ENCODE measurements at regions not wholly inside any gene's neighbourhood (a gene's known extent, or its start where the extent isn't known, plus 50 kb on each side); places are given as distances from the start of the nearest gene placed in this dataset.

GRCh38 chr15:100730655-100731266 lies 128.4 kb downstream of the ASB7 start:
- CTCF ChIA-PET, result no interaction called here
- no peak for DNase-seq (ENCODE audit: low spot score)
- intact Hi-C loops (cut with micrococcal nuclease; ENCODE audit: unreplicated experiment), result no loop called here
- Histone ChIP-seq H3K27ac (ENCODE audit: low read depth, low read length, poor library complexity, severe bottlenecking) (no peak overlapping the region), H3K9me3 (ENCODE audit: low read depth, low read length, poor library complexity, severe bottlenecking) (no peaks in the 10 kb centered on the region), H3K4me1 (ENCODE audit: insufficient read depth, low read length, poor library complexity, severe bottlenecking) (no peaks in the 10 kb centered on the region), H3K27me3 (replicated peaks; ENCODE audit: insufficient read depth, low read depth, low read length, poor library complexity) (no peaks in the 10 kb centered on the region), H3K36me3 (ENCODE audit: insufficient read depth, low read length, poor library complexity, severe bottlenecking) (no peaks in the 10 kb centered on the region), H3K4me3 (ENCODE audit: low read depth, low read length, poor library complexity, severe bottlenecking) (no peak overlapping the region)
- TF ChIP-seq EZH2 (IDR thresholded peaks at IDR 0.05; ENCODE audit: borderline replicate concordance, low read depth, low read length, poor library complexity, severe bottlenecking) (no peak), CTCF (conservative IDR thresholded peaks at IDR 0.05; ENCODE audit: low read depth, low read length) (no peak)
- BruUV-seq (replicated peaks), result no TSS peak
- POLR2A ChIA-PET (ENCODE audit: low non-redundant PET), result no interaction called here

GRCh38 chr15:100731267-100732152 lies 129.1 kb downstream of the ASB7 start:
- H3K4me1 ChIP-seq (ENCODE audit: insufficient read depth, low read length, poor library complexity, severe bottlenecking), result no peaks in the 10 kb centered on the region
- H3K9me3 ChIP-seq (ENCODE audit: low read depth, low read length, poor library complexity, severe bottlenecking), result no peaks in the 10 kb centered on the region
- H3K4me3 ChIP-seq (ENCODE audit: low read depth, low read length, poor library complexity, severe bottlenecking), result no peak overlapping the region
- BruUV-seq (replicated peaks), result no TSS peak
- no peak for TF ChIP-seq EZH2 (IDR thresholded peaks at IDR 0.05; ENCODE audit: borderline replicate concordance, low read depth, low read length, poor library complexity, severe bottlenecking)
- TF ChIP-seq CTCF (conservative IDR thresholded peaks at IDR 0.05; ENCODE audit: low read depth, low read length), result no peak
- H3K36me3 ChIP-seq (ENCODE audit: insufficient read depth, low read length, poor library complexity, severe bottlenecking), result no peaks in the 10 kb centered on the region
- H3K27me3 ChIP-seq (replicated peaks; ENCODE audit: insufficient read depth, low read depth, low read length, poor library complexity), result no peaks in the 10 kb centered on the region
- DNase-seq (ENCODE audit: low spot score), result no peak
- ChIA-PET CTCF (no interaction called here), POLR2A (ENCODE audit: low non-redundant PET) (no interaction called here)
- intact Hi-C loops (cut with micrococcal nuclease; ENCODE audit: unreplicated experiment), result no loop called here
- H3K27ac ChIP-seq (ENCODE audit: low read depth, low read length, poor library complexity, severe bottlenecking), result no peak overlapping the region

GRCh38 chr15:100732211-100733055 lies 130.0 kb downstream of the ASB7 start:
- CTCF ChIA-PET, result no interaction called here
- no peaks in the 10 kb centered on the region for H3K27me3 ChIP-seq (replicated peaks; ENCODE audit: insufficient read depth, low read depth, low read length, poor library complexity)
- no peak overlapping the region for H3K27ac ChIP-seq (ENCODE audit: low read depth, low read length, poor library complexity, severe bottlenecking)
- BruUV-seq (replicated peaks), result no TSS peak
- intact Hi-C loops (cut with micrococcal nuclease; ENCODE audit: unreplicated experiment), result no loop called here
- POLR2A ChIA-PET (ENCODE audit: low non-redundant PET), result no interaction called here
- DNase-seq (ENCODE audit: low spot score), result no peak
- no peaks in the 10 kb centered on the region for H3K4me1 ChIP-seq (ENCODE audit: insufficient read depth, low read length, poor library complexity, severe bottlenecking)
- TF ChIP-seq CTCF (conservative IDR thresholded peaks at IDR 0.05; ENCODE audit: low read depth, low read length) (no peak), EZH2 (IDR thresholded peaks at IDR 0.05; ENCODE audit: borderline replicate concordance, low read depth, low read length, poor library complexity, severe bottlenecking) (no peak)
- no peak overlapping the region for H3K4me3 ChIP-seq (ENCODE audit: low read depth, low read length, poor library complexity, severe bottlenecking)
- H3K9me3 ChIP-seq (ENCODE audit: low read depth, low read length, poor library complexity, severe bottlenecking), result no peaks in the 10 kb centered on the region
- no peaks in the 10 kb centered on the region for H3K36me3 ChIP-seq (ENCODE audit: insufficient read depth, low read length, poor library complexity, severe bottlenecking)
